ENCODE measurements at regions not wholly inside any gene's neighbourhood (a gene's known extent, or its start where the extent isn't known, plus 50 kb on each side); places are given as distances from the start of the nearest gene placed in this dataset.

DNA sequence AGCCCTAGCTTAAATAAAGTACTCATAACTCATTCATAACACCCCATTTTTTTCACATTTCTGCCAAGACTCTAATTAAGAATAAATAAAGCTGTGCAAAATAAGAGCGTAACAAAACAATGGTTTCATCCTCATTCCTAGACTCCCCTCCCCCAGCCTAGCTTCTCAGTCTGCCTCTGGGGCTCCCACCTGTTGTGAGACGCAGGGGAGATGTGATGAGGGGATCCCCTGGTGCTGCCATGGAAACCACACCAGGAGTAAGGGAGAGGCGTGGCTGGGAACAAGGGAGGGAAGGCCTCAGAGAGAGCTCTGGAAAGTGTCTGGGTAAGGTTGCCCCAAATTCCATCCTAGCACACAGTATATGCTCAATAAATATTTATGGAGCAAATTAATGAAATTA is 93.3 kb upstream of the USP29 start:
- TF ChIP-seq POLR2A (IDR thresholded peaks at IDR 0.05) (no peak), EP300 (IDR thresholded peaks at IDR 0.05) (no peak)
- TF ChIP-seq, protein P1, sequence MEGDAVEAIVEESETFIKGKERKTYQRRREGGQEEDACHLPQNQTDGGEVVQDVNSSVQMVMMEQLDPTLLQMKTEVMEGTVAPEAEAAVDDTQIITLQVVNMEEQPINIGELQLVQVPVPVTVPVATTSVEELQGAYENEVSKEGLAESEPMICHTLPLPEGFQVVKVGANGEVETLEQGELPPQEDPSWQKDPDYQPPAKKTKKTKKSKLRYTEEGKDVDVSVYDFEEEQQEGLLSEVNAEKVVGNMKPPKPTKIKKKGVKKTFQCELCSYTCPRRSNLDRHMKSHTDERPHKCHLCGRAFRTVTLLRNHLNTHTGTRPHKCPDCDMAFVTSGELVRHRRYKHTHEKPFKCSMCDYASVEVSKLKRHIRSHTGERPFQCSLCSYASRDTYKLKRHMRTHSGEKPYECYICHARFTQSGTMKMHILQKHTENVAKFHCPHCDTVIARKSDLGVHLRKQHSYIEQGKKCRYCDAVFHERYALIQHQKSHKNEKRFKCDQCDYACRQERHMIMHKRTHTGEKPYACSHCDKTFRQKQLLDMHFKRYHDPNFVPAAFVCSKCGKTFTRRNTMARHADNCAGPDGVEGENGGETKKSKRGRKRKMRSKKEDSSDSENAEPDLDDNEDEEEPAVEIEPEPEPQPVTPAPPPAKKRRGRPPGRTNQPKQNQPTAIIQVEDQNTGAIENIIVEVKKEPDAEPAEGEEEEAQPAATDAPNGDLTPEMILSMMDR (IDR thresholded peaks at IDR 0.05): no peak
- Histone ChIP-seq H3K36me3 (no peaks in the 10 kb centered on the region), H3K4me1 (no peaks in the 10 kb centered on the region), H3K4me3 (no peak overlapping the region), H3K9me3 (peaks cover 0 to 59% (median 0%) of the 10 kb centered on the region in 4 donors), H3K27me3 (no peaks in the 10 kb centered on the region), H3K27ac (no peak overlapping the region)
- DNase-seq (ENCODE audit: low spot score in 2 of 2): no peak
- 79 to 89% methylated on average over 3 of the region's 3 CpGs for WGBS, 2 donors

DNA sequence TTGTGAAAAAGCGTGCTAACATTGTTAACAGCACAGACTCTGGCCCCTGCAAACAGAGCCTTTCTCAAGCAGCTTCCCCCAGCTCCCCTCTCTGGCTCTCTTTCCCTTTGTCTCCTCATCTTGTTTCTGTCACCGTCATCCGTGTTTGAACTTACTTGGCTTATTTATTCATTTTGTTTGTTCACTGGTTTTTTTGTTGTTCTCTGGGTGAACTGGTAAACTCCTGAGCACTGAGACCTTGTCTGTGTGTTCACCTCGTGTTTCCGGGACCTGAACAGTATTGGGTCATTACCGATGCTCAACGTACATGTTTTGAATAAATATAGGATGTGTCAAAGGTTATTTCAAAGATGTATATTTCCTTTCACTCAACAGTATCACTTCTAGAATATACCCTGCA is 92.4 kb upstream of the USP29 start:
- no peak for DNase-seq (ENCODE audit: low spot score in 2 of 2)
- H3K4me1 ChIP-seq: no peaks in the 10 kb centered on the region
- WGBS, 2 donors: 82 to 86% methylated on average over 7 of the region's 7 CpGs
- no peak overlapping the region for H3K4me3 ChIP-seq
- no peaks in the 10 kb centered on the region for H3K36me3 ChIP-seq
- TF ChIP-seq EP300 (IDR thresholded peaks at IDR 0.05): no peak
- TF ChIP-seq, protein P1 (IDR thresholded peaks at IDR 0.05): no peak
- no peak for TF ChIP-seq POLR2A (IDR thresholded peaks at IDR 0.05)
- H3K27me3 ChIP-seq: no peaks in the 10 kb centered on the region
- H3K27ac ChIP-seq: no peak overlapping the region
- peaks cover 0 to 63% (median 0%) of the 10 kb centered on the region in 4 donors for H3K9me3 ChIP-seq

DNA sequence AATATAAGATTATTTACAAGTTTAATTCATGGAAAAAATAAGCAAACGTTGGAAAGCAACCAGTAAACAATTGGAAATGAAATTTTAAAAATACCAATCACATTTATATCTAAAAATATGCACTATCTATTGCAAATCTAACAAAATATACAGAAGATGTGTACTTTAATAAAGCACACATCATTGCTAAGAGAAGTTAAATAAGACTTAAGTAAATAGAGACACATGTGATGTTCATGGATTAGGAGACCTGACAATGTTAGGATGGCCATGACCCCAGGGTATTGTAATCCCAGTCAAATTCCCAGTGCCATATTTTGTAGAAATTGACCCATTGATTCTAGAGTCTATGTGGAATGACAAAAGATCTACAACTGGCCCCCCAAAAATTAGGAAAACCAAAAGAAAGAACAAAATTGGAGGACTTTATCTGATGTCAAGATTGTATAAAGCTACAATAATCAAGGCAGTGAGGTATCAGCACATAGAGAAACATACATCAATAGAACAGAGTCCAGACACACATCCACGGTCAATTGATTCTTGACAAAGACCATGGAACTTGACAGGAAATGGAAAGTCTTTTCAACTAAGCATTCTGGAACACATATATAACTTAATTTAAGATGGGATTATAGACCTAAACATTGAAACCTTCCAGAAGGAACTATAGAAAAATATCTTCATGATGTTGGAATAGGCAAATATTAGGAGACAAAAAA is 90.8 kb upstream of the USP29 start:
- WGBS, 2 donors: 57 to 64% methylated on average over 2 of the region's 2 CpGs
- no peak for DNase-seq (ENCODE audit: low spot score in 2 of 2)
- no peaks in the 10 kb centered on the region for H3K4me1 ChIP-seq
- no peaks in the 10 kb centered on the region for H3K36me3 ChIP-seq
- peaks cover 0 to 67% (median 0%) of the 10 kb centered on the region in 4 donors for H3K9me3 ChIP-seq
- no peaks in the 10 kb centered on the region for H3K27me3 ChIP-seq
- H3K27ac ChIP-seq: no peak overlapping the region
- TF ChIP-seq, protein P1 (IDR thresholded peaks at IDR 0.05): no peak
- TF ChIP-seq POLR2A (IDR thresholded peaks at IDR 0.05): no peak
- no peak for TF ChIP-seq EP300 (IDR thresholded peaks at IDR 0.05)
- H3K4me3 ChIP-seq: no peak overlapping the region

DNA sequence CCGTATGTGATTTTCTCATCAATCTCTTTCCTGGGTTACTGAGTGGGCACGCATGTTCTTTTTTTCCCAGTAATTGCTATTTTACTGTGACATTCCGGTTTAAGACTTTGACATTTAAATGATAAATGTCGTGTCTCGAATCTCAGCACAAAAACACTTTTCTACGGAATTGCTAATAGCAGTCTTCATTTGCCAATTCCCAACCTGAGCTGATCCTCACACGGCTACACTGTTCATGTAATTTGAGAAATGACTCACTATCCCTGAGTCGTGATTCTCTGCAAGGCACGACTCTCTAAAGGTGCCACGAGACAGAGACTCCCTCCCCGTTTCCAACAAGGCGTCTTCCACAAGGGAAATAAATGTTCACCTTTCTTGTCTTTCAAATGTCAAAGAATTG is 88.7 kb upstream of the USP29 start:
- Histone ChIP-seq H3K9me3 (peaks cover 0 to 67% (median 0%) of the 10 kb centered on the region in 4 donors), H3K4me3 (no peak overlapping the region), H3K27me3 (no peaks in the 10 kb centered on the region), H3K4me1 (no peaks in the 10 kb centered on the region), H3K36me3 (no peaks in the 10 kb centered on the region), H3K27ac (no peak overlapping the region)
- no peak for DNase-seq (ENCODE audit: low spot score in 2 of 2)
- TF ChIP-seq, protein P1 (IDR thresholded peaks at IDR 0.05): no peak
- TF ChIP-seq EP300 (IDR thresholded peaks at IDR 0.05) (no peak), POLR2A (IDR thresholded peaks at IDR 0.05) (no peak)
- 76 to 81% methylated on average over 12 of the region's 12 CpGs for WGBS, 2 donors

DNA sequence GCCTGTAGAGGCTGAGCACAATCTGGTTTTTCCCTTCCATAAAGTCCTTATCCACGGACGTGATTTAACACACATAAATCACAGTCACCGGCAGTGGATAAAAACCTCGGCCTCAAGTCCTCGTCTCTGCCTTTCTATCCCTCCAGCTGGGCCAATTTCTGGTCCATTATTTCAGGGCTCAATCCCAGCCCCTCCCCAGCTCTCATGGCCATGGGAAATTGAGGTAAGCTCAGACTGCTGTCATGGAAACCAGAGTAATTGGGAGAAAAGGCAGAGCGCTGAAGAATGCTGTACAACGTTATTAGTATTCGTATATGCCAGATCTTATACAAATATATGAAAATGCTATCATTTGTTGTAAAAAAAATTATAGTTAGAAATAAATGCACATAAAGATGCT is 86.2 kb upstream of the USP29 start:
- Histone ChIP-seq H3K27ac (no peak overlapping the region), H3K36me3 (no peaks in the 10 kb centered on the region), H3K9me3 (peaks cover 0 to 60% (median 1%) of the 10 kb centered on the region in 4 donors), H3K27me3 (no peaks in the 10 kb centered on the region), H3K4me1 (no peaks in the 10 kb centered on the region), H3K4me3 (no peak overlapping the region)
- WGBS, 2 donors: 73 to 76% methylated on average over 8 of the region's 8 CpGs
- no peak for TF ChIP-seq EP300 (IDR thresholded peaks at IDR 0.05)
- TF ChIP-seq, protein P1 (IDR thresholded peaks at IDR 0.05): no peak
- no peak for TF ChIP-seq POLR2A (IDR thresholded peaks at IDR 0.05)
- no peak for DNase-seq (ENCODE audit: low spot score in 2 of 2)

All from tibial nerve (tissue), 4 donors.